Urinary bladder (tissue), 3 donors: ENCODE measurements at regions not wholly inside any gene's neighbourhood (a gene's known extent, or its start where the extent isn't known, plus 50 kb on each side); places are given as distances from the start of the nearest gene placed in this dataset.

Experiments
- DNase-seq: peaks from one replicate; pipeline ENCODE4 v3.0.0-alpha.2; 2015; ENCODE audit errors: extremely low spot score
- H3K27ac ChIP-seq: one replicate; pipeline ENCODE4 v1.5.1; 2013; ENCODE audit warnings: low read depth, mild to moderate bottlenecking, moderate library complexity
- H3K36me3 ChIP-seq: one replicate; pipeline ENCODE4 v1.6.1; 2013; ENCODE audit warnings: mild to moderate bottlenecking, moderate library complexity; ENCODE audit not compliant: insufficient read depth
- H3K4me1 ChIP-seq: one replicate; pipeline ENCODE4 v1.6.1; 2013; ENCODE audit warnings: mild to moderate bottlenecking, moderate library complexity; ENCODE audit not compliant: insufficient read depth
- H3K4me3 ChIP-seq: one replicate; pipeline ENCODE4 v1.5.1; 2013; ENCODE audit warnings: low read depth, low read length
- WGBS: extraction: QIAGEN DNeasy Blood & Tissue Kit; methylation state at CpG from one replicate; pipeline ENCODE4 v1.1.7; 2013; 5-methylcytosine and 5-hydroxymethylcytosine counted together
- donor health status: healthy with polysubstance abuse.
- donor health status: healthy.

GRCh38 chrX:124224528-124224927 is 107.9 kb upstream of the TEX13D start:
- H3K4me3 ChIP-seq = no peak overlapping the region
- no peak overlapping the region for H3K27ac ChIP-seq
- no peaks in the 10 kb centered on the region for H3K4me1 ChIP-seq
- 94% methylated on average over 4 of the region's 4 CpGs for WGBS
- DNase-seq = no peak
- H3K36me3 ChIP-seq = no peaks in the 10 kb centered on the region

GRCh38 chrX:124226129-124226528 is 106.3 kb upstream of the TEX13D start:
- no peaks in the 10 kb centered on the region for H3K36me3 ChIP-seq
- H3K4me1 ChIP-seq = no peaks in the 10 kb centered on the region
- DNase-seq = no peak
- 82% methylated on average over 2 of the region's 2 CpGs for WGBS
- H3K27ac ChIP-seq = no peak overlapping the region
- no peak overlapping the region for H3K4me3 ChIP-seq

GRCh38 chrX:124228849-124229248 is 103.6 kb upstream of the TEX13D start:
- Histone ChIP-seq H3K4me3 (no peak overlapping the region), H3K36me3 (no peaks in the 10 kb centered on the region), H3K4me1 (no peaks in the 10 kb centered on the region), H3K27ac (no peak overlapping the region)
- no peak for DNase-seq
- WGBS = 84% methylated on average over 4 of the region's 4 CpGs

DNA sequence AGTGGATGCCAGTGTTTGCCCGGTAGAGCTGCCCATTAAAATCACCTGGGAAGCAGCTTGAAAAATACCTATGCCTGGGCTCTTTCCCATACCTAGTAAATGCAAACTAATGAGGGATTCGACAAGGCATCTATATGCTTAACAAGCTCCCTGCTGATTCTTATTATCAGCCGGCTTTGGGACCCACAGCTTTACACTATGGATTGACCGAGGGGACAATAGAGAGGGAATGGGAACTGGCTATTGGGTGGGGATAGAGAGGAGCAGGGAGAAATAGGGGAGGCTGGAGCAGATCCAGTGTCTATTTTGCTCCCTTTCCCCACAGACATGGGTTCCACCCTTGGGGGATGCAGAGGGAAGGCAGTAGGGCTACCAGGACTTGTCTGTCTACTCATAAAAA is 103.1 kb upstream of the TEX13D start:
- 84% methylated on average over 4 of the region's 4 CpGs for WGBS
- no peak for DNase-seq
- Histone ChIP-seq H3K4me1 (no peaks in the 10 kb centered on the region), H3K4me3 (no peak overlapping the region), H3K27ac (no peak overlapping the region), H3K36me3 (no peaks in the 10 kb centered on the region)

- H3K27ac ChIP-seq = no peak overlapping the region
- DNase-seq = no peak
- H3K36me3 ChIP-seq = no peaks in the 10 kb centered on the region
- H3K4me1 ChIP-seq = no peaks in the 10 kb centered on the region
- H3K4me3 ChIP-seq = no peak overlapping the region
- 82% methylated on average over 10 of the region's 10 CpGs for WGBS
Observed at GRCh38 chrX:124230655-124231450, 101.6 kb upstream of the TEX13D start.

- DNase-seq = no peak
- Histone ChIP-seq H3K27ac (no peak overlapping the region), H3K4me3 (no peak overlapping the region), H3K36me3 (no peaks in the 10 kb centered on the region), H3K4me1 (no peaks in the 10 kb centered on the region)
- WGBS = 56% methylated on average over 1 of the region's 1 CpG
Observed at GRCh38 chrX:124231451-124231759, 101.1 kb upstream of the TEX13D start.

DNA sequence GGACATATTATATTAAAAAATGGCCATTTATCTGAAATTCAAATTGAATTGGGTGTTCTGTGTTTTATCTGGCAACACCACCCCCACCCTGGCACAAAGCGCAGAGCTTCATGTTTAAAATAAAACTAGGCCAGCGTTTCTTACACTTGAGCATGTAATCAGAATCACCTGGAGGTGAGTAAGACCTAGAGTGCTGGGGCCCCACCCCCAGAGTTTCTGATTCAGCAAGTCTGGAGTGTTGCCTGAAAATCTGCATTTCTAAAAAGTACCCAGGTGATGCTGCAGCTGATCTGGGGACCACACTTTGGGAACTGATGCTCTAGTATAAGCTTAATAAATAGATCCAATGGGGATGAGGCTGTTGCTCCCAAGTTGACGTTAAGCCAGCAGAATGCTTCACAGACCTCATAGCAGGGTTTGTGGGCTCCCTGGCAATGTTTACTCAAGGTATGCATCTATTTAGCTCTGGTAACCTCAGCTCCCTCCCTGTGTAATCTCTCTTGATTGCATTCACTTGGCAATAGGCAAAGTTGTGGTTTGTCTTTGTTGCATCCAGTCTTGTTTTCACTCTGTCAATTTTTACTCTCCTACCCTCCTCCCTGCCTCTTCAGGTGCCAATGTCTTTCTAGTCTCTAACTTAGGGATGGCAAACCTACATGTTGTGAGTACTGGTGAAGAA is 99.8 kb upstream of the TEX13D start:
- Histone ChIP-seq H3K4me3 (no peak overlapping the region), H3K27ac (no peak overlapping the region), H3K36me3 (no peaks in the 10 kb centered on the region), H3K4me1 (no peaks in the 10 kb centered on the region)
- DNase-seq = no peak
- 58% methylated on average over 3 of the region's 3 CpGs for WGBS

DNA sequence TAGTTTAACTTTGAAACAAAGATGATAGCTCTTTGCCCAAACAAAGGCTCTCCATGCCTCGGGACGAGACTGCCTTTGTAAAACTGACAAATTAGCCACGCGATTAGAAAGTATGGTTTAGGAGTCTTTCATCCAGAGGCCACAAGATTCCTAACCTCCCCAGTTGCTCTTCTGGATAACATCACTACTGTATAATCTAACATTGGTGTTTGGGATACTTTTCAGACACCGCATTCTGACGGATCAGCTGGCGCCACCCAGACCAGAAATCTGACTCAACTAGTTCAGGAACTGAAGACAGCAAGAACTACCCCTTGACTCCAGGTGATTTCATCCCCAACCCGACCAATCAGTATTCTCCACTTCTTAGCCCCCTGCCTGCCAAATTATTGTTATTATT is 98.1 kb upstream of the TEX13D start:
- Histone ChIP-seq H3K27ac (no peak overlapping the region), H3K4me3 (no peak overlapping the region), H3K4me1 (no peaks in the 10 kb centered on the region), H3K36me3 (no peaks in the 10 kb centered on the region)
- WGBS = 38% methylated on average over 8 of the region's 8 CpGs
- no peak for DNase-seq

GRCh38 chrX:124238268-124238667 is 94.2 kb upstream of the TEX13D start:
- H3K4me1 ChIP-seq = no peaks in the 10 kb centered on the region
- no peak for DNase-seq
- H3K36me3 ChIP-seq = no peaks in the 10 kb centered on the region
- H3K27ac ChIP-seq = no peak overlapping the region
- 87% methylated on average over 1 of the region's 1 CpG for WGBS
- no peak overlapping the region for H3K4me3 ChIP-seq

GRCh38 chrX:124239324-124239723 is 93.1 kb upstream of the TEX13D start:
- H3K36me3 ChIP-seq = no peaks in the 10 kb centered on the region
- WGBS = 81% methylated on average over 2 of the region's 2 CpGs
- no peak overlapping the region for H3K27ac ChIP-seq
- DNase-seq = no peak
- H3K4me1 ChIP-seq = no peaks in the 10 kb centered on the region
- H3K4me3 ChIP-seq = no peak overlapping the region

- DNase-seq = no peak
- Histone ChIP-seq H3K27ac (no peak overlapping the region), H3K4me3 (no peak overlapping the region), H3K36me3 (no peaks in the 10 kb centered on the region), H3K4me1 (no peaks in the 10 kb centered on the region)
- WGBS = 70% methylated on average over 6 of the region's 6 CpGs
Observed at GRCh38 chrX:124239911-124240310, 92.5 kb upstream of the TEX13D start.

DNA sequence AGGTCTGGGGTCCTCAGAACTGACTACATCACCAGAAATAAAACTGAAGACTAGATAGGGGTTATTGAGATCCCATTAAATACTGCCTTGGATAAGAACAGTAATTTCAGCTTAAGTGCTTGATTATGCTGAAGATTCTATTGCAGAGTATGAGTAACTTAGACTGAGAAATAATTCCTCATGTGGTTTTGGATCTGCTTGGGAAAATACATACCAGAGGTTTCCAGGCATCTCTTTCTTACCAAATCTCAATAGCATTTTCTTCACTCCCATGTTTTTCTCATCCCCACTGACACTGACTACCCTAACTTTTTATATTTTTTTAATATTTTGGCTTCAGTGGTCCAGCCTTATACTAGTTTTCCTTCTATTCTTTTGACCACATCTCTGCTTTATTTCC is 92.0 kb upstream of the TEX13D start:
- Histone ChIP-seq H3K27ac (no peak overlapping the region), H3K4me1 (no peaks in the 10 kb centered on the region), H3K36me3 (no peaks in the 10 kb centered on the region), H3K4me3 (no peak overlapping the region)
- no peak for DNase-seq

DNA sequence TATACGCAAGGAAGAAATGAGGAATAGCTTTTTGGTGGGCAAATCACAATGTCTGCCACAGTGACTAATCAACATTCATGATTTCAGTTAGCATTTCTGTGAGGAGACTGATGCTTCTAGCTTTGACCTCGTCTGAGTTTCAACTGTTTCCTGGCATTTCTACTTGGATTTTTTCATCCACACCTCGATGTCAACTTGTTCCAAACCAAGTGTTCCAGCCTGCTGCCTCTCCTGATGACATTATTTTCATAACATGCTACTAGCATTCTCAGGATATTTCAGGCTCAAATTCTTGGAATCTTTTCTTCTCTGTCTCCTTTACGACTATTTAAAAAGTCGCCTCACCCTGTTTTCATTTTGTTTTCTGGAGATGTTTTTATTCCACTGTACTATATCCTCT is 90.3 kb upstream of the TEX13D start:
- Histone ChIP-seq H3K4me3 (no peak overlapping the region), H3K36me3 (no peaks in the 10 kb centered on the region), H3K4me1 (no peaks in the 10 kb centered on the region), H3K27ac (no peak overlapping the region)
- whole genome bisulfite sequencing = 48% methylated on average over 5 of the region's 5 CpGs
- no peak for DNase-seq

DNA sequence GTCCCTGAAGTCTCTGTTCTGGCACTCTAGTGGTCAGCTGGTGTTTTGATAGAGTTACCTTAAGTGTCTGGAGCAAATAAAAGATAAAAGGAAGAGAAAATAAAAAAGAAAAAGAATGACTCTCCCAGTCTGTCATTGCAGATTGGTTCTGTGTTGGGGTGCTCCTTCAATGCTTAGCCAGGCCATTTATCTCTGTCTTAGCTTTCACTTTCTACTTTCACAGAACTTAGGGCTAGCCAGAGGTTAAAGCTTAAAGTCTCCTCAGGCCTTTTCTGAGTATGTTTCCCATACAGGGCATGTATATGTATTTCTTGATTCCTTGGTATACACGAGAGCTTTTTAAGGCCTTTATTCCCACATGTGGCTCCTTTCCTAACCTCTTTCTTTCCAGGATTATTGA is 83.1 kb upstream of the TEX13D start:
- 72% methylated on average over 1 of the region's 1 CpG for WGBS
- DNase-seq = no peak
- Histone ChIP-seq H3K36me3 (no peaks in the 10 kb centered on the region), H3K27ac (no peak overlapping the region), H3K4me3 (no peak overlapping the region), H3K4me1 (no peaks in the 10 kb centered on the region)
